Gastrocnemius medialis (tissue), 4 donors: ENCODE measurements at regions not wholly inside any gene's neighbourhood (a gene's known extent, or its start where the extent isn't known, plus 50 kb on each side); places are given as distances from the start of the nearest gene placed in this dataset.
"Not testable (repeated sequence)": the region's sequence is repeated elsewhere in the genome, so short reads cannot be mapped to it uniquely, and the experiment has no call there.

Source experiments
- ATAC-seq, 2 donors: fragments of 150-250 bp; one replicate each; pipeline ENCODE4 v1.9.1; 2016
- DNase-seq, 2 donors: peaks; one replicate each; pipeline ENCODE4 v3.0.0-alpha.2; 2019
- H3K27ac ChIP-seq, 4 donors: fragments of 200-600 bp; sonication (generic); 1 replicate in 1 of 4; 2 replicates in 3 of 4; pipeline ENCODE4 v1.5.1; 2016 to 2018; ENCODE audit warnings: mild to moderate bottlenecking in 2 of 4, moderate library complexity in 1 of 4
- H3K27me3 ChIP-seq, 3 donors: fragments of 200-600 bp; sonication (generic) in 2 of 3; 1 replicate in 1 of 3; 2 replicates in 2 of 3; pipeline versions ENCODE4 v1.5.1 to v1.6.0; 2016 to 2019; ENCODE audit warnings: mild to moderate bottlenecking in 1 of 3, moderate library complexity in 1 of 3
- H3K36me3 ChIP-seq, 2 donors: fragments of 200-600 bp; sonication (generic) in 1 of 2; one replicate each; pipeline ENCODE4 v1.5.1; 2017 to 2018
- H3K4me1 ChIP-seq, 2 donors: fragments of 200-600 bp; sonication (generic) in 1 of 2; one replicate each; pipeline ENCODE4 v1.5.1; 2016 to 2017; ENCODE audit warnings: mild to moderate bottlenecking in 2 of 2
- H3K4me3 ChIP-seq, 4 donors: fragments of 200-600 bp; sonication (generic) in 3 of 4; 1 replicate in 1 of 4; 2 replicates in 3 of 4; pipeline ENCODE4 v1.5.1; 2016 to 2019; ENCODE audit warnings: mild to moderate bottlenecking in 2 of 4
- H3K9me3 ChIP-seq, 3 donors: fragments of 200-600 bp; sonication (generic) in 2 of 3; 1 replicate in 1 of 3; 2 replicates in 2 of 3; pipeline ENCODE4 v1.5.1; 2016 to 2019
- CTCF ChIP-seq, 5 experiments: fragments of 450-650 bp in 3 of 5; fragments of 200-600 bp in 2 of 5; sonication (generic) in 2 of 5; IDR thresholded peaks in 4 of 5; conservative IDR thresholded peaks in 1 of 5; 1 replicate in 4 of 5; 2 replicates in 1 of 5; pipeline ENCODE4 v1.5.1; 2016 to 2019; ENCODE audit warnings: antibody characterized with exemption in 5 of 5, mild to moderate bottlenecking in 3 of 5, moderate library complexity in 3 of 5
- POLR2A ChIP-seq, 2 donors: fragments of 450-650 bp; IDR thresholded peaks; one replicate each; pipeline ENCODE4 v1.6.1; 2017; ENCODE audit warnings: antibody characterized with exemption in 2 of 2, mild to moderate bottlenecking in 2 of 2, moderate library complexity in 2 of 2
- in situ Hi-C, 4 donors: fragments of 200-750 bp; cut with MboI; loops; one replicate each; pipeline versions ENCODE4 v1.15.0 to v1.8.0; 2017; ENCODE audit warnings: low sequenced_read_pairs in 4 of 4
- intact Hi-C: fragments of 100-400 bp; cut with DNase I; formaldehyde crosslinking; loops from one replicate; pipeline ENCODE4 v1.15.1; 2023; ENCODE audit warnings: low total_unique reads

GRCh38 chr15:22719980-22720379 lies 66.5 kb upstream of the NIPA1 start:
- not testable (repeated sequence) for H3K27ac ChIP-seq

GRCh38 chr15:22726104-22726503 lies 60.3 kb upstream of the NIPA1 start:
- intact Hi-C loops, H3K27ac ChIP-seq, in situ Hi-C loops, H3K4me1 ChIP-seq, DNase-seq, H3K4me3 ChIP-seq, H3K27me3 ChIP-seq, H3K36me3 ChIP-seq, ATAC-seq, H3K9me3 ChIP-seq: not testable (repeated sequence)

More at GRCh38 chr15:22719980-22720379, 66.5 kb upstream of the NIPA1 start:
- ATAC-seq, DNase-seq, intact Hi-C loops, in situ Hi-C loops, H3K9me3 ChIP-seq, H3K4me3 ChIP-seq, H3K4me1 ChIP-seq, H3K36me3 ChIP-seq: not testable (repeated sequence)
- peaks cover 5 to 19% (median 5%) of the 10 kb centered on the region in 3 donors for H3K27me3 ChIP-seq

GRCh38 chr15:22735067-22735466 lies 51.4 kb upstream of the NIPA1 start:
- ATAC-seq, H3K27ac ChIP-seq, DNase-seq, H3K4me1 ChIP-seq, intact Hi-C loops, H3K36me3 ChIP-seq, H3K27me3 ChIP-seq, H3K9me3 ChIP-seq, in situ Hi-C loops, H3K4me3 ChIP-seq: not testable (repeated sequence)

GRCh38 chr15:22735781-22736180 lies 50.7 kb upstream of the NIPA1 start:
- Histone ChIP-seq H3K36me3 (no peaks in the 10 kb centered on the region), H3K9me3 (no peaks in the 10 kb centered on the region), H3K4me3 (no peak overlapping the region), H3K4me1 (no peaks in the 10 kb centered on the region), H3K27me3 (no peaks in the 10 kb centered on the region), H3K27ac (no peak overlapping the region)
- intact Hi-C loops (no loop called here), in situ Hi-C loops (no loop called here)
- TF ChIP-seq CTCF (IDR thresholded peaks at IDR 0.05 in 4 of 5, conservative IDR thresholded peaks at IDR 0.05 in 1 of 5), result no peak
- no peak for TF ChIP-seq POLR2A (IDR thresholded peaks at IDR 0.05)
- no peak for DNase-seq
- no peak for ATAC-seq

GRCh38 chr15:22736200-22736599 lies 50.2 kb upstream of the NIPA1 start:
- H3K9me3 ChIP-seq, H3K4me3 ChIP-seq, H3K36me3 ChIP-seq, H3K27me3 ChIP-seq, H3K4me1 ChIP-seq, ATAC-seq, intact Hi-C loops, in situ Hi-C loops, H3K27ac ChIP-seq, DNase-seq: not testable (repeated sequence)
